PC-3 (cell line): ENCODE measurements at regions not wholly inside any gene's neighbourhood (a gene's known extent, or its start where the extent isn't known, plus 50 kb on each side); places are given as distances from the start of the nearest gene placed in this dataset.

ENCODE experiments used
- ATAC-seq: fragments of 200-7000 bp; cut with Tn5 transposase; 2 replicates; pipeline ENCODE4 v1.9.1; 2020; ENCODE audit warnings: mild to moderate bottlenecking, moderate library complexity
- BruUV-seq: library from RNA; stranded (reverse); fragments of 400-500 nt; replicated peaks from 2 replicates; lab custom pipeline; 2021; lab: Mats Ljungman, UMichigan
- CTCF ChIA-PET: fragments of 300-600 bp; sonication (Branson Sonifier 250); formaldehyde crosslinking; loops from one replicate; lab custom pipeline; 2022; ENCODE audit warnings: antibody characterized with exemption; lab: Charles Lee
- POLR2A ChIA-PET: fragments of 300-600 bp; sonication (Branson Sonifier 250); formaldehyde crosslinking; loops from one replicate; lab custom pipeline; 2022; ENCODE audit warnings: antibody characterized with exemption; ENCODE audit not compliant: unreplicated experiment; lab: Charles Lee
- DNase-seq: peaks from one replicate; pipeline ENCODE4 v3.0.0-alpha.2; 2015
- H2AFZ ChIP-seq: fragments of 300-600 bp; sonication (generic); 2 replicates; pipeline ENCODE4 v1.6.0; 2016; ENCODE audit warnings: antibody characterized with exemption, low read length
- H3F3A ChIP-seq: fragments of 300-600 bp; sonication (generic); one replicate; pipeline ENCODE4 v1.6.0; 2017; ENCODE audit warnings: antibody characterized with exemption, low read length, control low read depth, mild to moderate bottlenecking; ENCODE audit not compliant: unreplicated experiment
- H3K27ac ChIP-seq: fragments of 300-600 bp; sonication (generic); 2 replicates; pipeline ENCODE4 v1.5.1; 2016; ENCODE audit warnings: mild to moderate bottlenecking, low read length
- H3K27me3 ChIP-seq: fragments of 300-600 bp; sonication (generic); 2 replicates; pipeline ENCODE4 v1.6.1; 2016; ENCODE audit warnings: low read length, mixed read lengths
- H3K36me3 ChIP-seq: fragments of 300-600 bp; sonication (generic); 2 replicates; pipeline ENCODE4 v1.6.1; 2016; ENCODE audit warnings: low read depth, mixed run types, low read length, mixed read lengths
- H3K4me1 ChIP-seq: fragments of 300-600 bp; sonication (generic); 2 replicates; pipeline ENCODE4 v1.5.1; 2016; ENCODE audit warnings: low read length; ENCODE audit not compliant: insufficient read depth
- H3K4me2 ChIP-seq: fragments of 300-600 bp; sonication (generic); 2 replicates; pipeline ENCODE4 v1.6.0; 2016; ENCODE audit warnings: low read length
- H3K4me3 ChIP-seq: fragments of 300-600 bp; sonication (generic); 2 replicates; pipeline ENCODE4 v1.5.1; 2016; ENCODE audit warnings: mild to moderate bottlenecking, low read length, mixed read lengths
- H3K79me2 ChIP-seq: fragments of 300-600 bp; sonication (generic); 2 replicates; pipeline ENCODE4 v1.6.1; 2017; ENCODE audit warnings: low read length, mixed read lengths
- H3K9ac ChIP-seq: fragments of 300-600 bp; sonication (generic); 2 replicates; pipeline ENCODE4 v1.6.0; 2016; ENCODE audit warnings: mild to moderate bottlenecking, low read length
- H3K9me2 ChIP-seq: fragments of 300-600 bp; sonication (generic); replicated peaks from 2 replicates; pipeline ENCODE4 v1.6.1; 2016; ENCODE audit warnings: mixed run types, low read length, mixed read lengths
- H3K9me3 ChIP-seq: fragments of 300-600 bp; sonication (generic); 2 replicates; pipeline ENCODE4 v1.6.1; 2016; ENCODE audit warnings: low read length, mixed read lengths
- H4K20me1 ChIP-seq: fragments of 300-600 bp; sonication (generic); 2 replicates; pipeline ENCODE4 v1.6.1; 2016; ENCODE audit warnings: low read length, mixed read lengths
- CTCF ChIP-seq: fragments of 300-600 bp; sonication (generic); conservative IDR thresholded peaks from 2 replicates; pipeline ENCODE4 v1.5.1; 2017; ENCODE audit warnings: antibody characterized with exemption, low read depth, mild to moderate bottlenecking, low read length
- EZH2 ChIP-seq: fragments of 300-600 bp; sonication (generic); IDR thresholded peaks from one replicate; pipeline ENCODE4 v1.6.1; 2017; ENCODE audit warnings: antibody characterized with exemption, mild to moderate bottlenecking, low read length; ENCODE audit not compliant: unreplicated experiment
- EZH2phosphoT487 ChIP-seq: fragments of 300-600 bp; sonication (generic); IDR thresholded peaks from 2 replicates; pipeline ENCODE4 v1.6.1; 2018; ENCODE audit warnings: mild to moderate bottlenecking, antibody characterized with exemption, low read length, borderline replicate concordance
- intact Hi-C: fragments of 100-400 bp; cut with micrococcal nuclease; formaldehyde crosslinking; loops from 2 replicates; pipeline ENCODE4 v1.9.0; 2023

GRCh38 chr7:96636342-96636860, 73.2 kb downstream of the SEM1 start:
- no TSS peak for BruUV-seq
- Histone ChIP-seq H3K4me1 (no peaks in the 10 kb centered on the region), H3K27me3 (no peaks in the 10 kb centered on the region), H3K4me3 (no peak overlapping the region), H2AFZ (no peak overlapping the region), H4K20me1 (no peaks in the 10 kb centered on the region), H3K9ac (no peak overlapping the region), H3K9me3 (no peaks in the 10 kb centered on the region), H3F3A (no peaks in the 10 kb centered on the region), H3K27ac (no peak overlapping the region), H3K36me3 (no peaks in the 10 kb centered on the region), H3K4me2 (no peak overlapping the region), H3K9me2 (no peaks in the 10 kb centered on the region), H3K79me2 (no peaks in the 10 kb centered on the region)
- POLR2A ChIA-PET: no interaction called here
- TF ChIP-seq CTCF: no peak
- no peak for TF ChIP-seq EZH2phosphoT487
- intact Hi-C loops: no loop called here
- CTCF ChIA-PET: no interaction called here
- no peak for DNase-seq
- no peak for ATAC-seq

- no peak for DNase-seq
- Histone ChIP-seq H3F3A (no peaks in the 10 kb centered on the region), H3K27ac (no peak overlapping the region), H3K4me1 (no peaks in the 10 kb centered on the region), H3K27me3 (no peaks in the 10 kb centered on the region), H3K9me3 (no peaks in the 10 kb centered on the region), H3K4me2 (no peak overlapping the region), H3K36me3 (no peaks in the 10 kb centered on the region), H3K9ac (no peak overlapping the region), H3K9me2 (no peaks in the 10 kb centered on the region), H3K4me3 (no peak overlapping the region), H2AFZ (no peak overlapping the region), H3K79me2 (no peaks in the 10 kb centered on the region), H4K20me1 (no peaks in the 10 kb centered on the region)
- ATAC-seq: no peak
- BruUV-seq: no TSS peak
- no peak for TF ChIP-seq EZH2phosphoT487
- TF ChIP-seq CTCF: no peak
- no peak for TF ChIP-seq EZH2
- POLR2A ChIA-PET: no interaction called here
- CTCF ChIA-PET: no interaction called here
- intact Hi-C loops: no loop called here
These were observed 79.8 kb downstream of the SEM1 start for GRCh38 chr7:96629884-96630283.

- ATAC-seq: no peak
- POLR2A ChIA-PET: no interaction called here
These were observed 84.7 kb downstream of the SEM1 start for GRCh38 chr7:96624954-96625353.

More at GRCh38 chr7:96624954-96625353, 84.7 kb downstream of the SEM1 start:
- Histone ChIP-seq H3K4me2 (no peak overlapping the region), H3K4me1 (no peaks in the 10 kb centered on the region), H3K9me2 (no peaks in the 10 kb centered on the region), H3K27me3 (no peaks in the 10 kb centered on the region), H4K20me1 (no peaks in the 10 kb centered on the region), H3K79me2 (no peaks in the 10 kb centered on the region), H3K9ac (no peak overlapping the region), H3F3A (no peaks in the 10 kb centered on the region), H3K36me3 (no peaks in the 10 kb centered on the region), H3K4me3 (no peak overlapping the region), H2AFZ (no peak overlapping the region), H3K9me3 (no peaks in the 10 kb centered on the region), H3K27ac (no peak overlapping the region)
- TF ChIP-seq EZH2: no peak
- no peak for TF ChIP-seq CTCF
- CTCF ChIA-PET: interaction anchor here (0.5 kb wide), 1 partner anchor 403 kb away, joined by 3 read pairs; no protein-coding TSS in a partner anchor
- intact Hi-C loops: no loop called here
- no TSS peak for BruUV-seq
- no peak for DNase-seq
